A549 (cell line): ENCODE measurements at regions not wholly inside any gene's neighbourhood (a gene's known extent, or its start where the extent isn't known, plus 50 kb on each side); places are given as distances from the start of the nearest gene placed in this dataset.

Experiments used
- CTCF ChIP-seq: fragments of >200 bp; sonication (Bioruptor Twin); formaldehyde crosslinking; IDR thresholded peaks from 3 replicates; pipeline ENCODE4 v1.5.1; 2016
- MYC ChIP-seq: IDR thresholded peaks from 2 replicates; pipeline ENCODE4 v1.6.1; 2012; ENCODE audit warnings: mild to moderate bottlenecking, inconsistent platforms, low read length, improper control_type of control experiment, borderline replicate concordance

- no peak for TF ChIP-seq MYC
- TF ChIP-seq CTCF: no peak
Measured at GRCh38 chr1:116460261-116460660, 87.2 kb downstream of the ATP1A1 start.
